Astrocyte of the spinal cord (primary cell): ENCODE measurements at regions not wholly inside any gene's neighbourhood (a gene's known extent, or its start where the extent isn't known, plus 50 kb on each side); places are given as distances from the start of the nearest gene placed in this dataset.

Source experiments
- DNase-seq: peaks from one replicate; pipeline ENCODE4 v3.0.0; 2011; ENCODE audit warnings: low read depth, low spot score
- H3K4me3 ChIP-seq: 2 replicates; pipeline ENCODE4 v1.5.1; 2011; ENCODE audit warnings: low read depth, mild to moderate bottlenecking, low read length, moderate library complexity
- in situ Hi-C: cut with HindIII; loops from 2 replicates; pipeline ENCODE4 v1.10.0; 2017; ENCODE audit warnings: low sequenced_read_pairs
- TF ChIP-seq, protein P1 (sequence below): IDR thresholded peaks from 2 replicates; pipeline ENCODE4 v1.5.1; 2012; ENCODE audit warnings: low read depth, mild to moderate bottlenecking, low read length, inconsistent platforms

GRCh38 chrX:7223271-7223670, 75.3 kb upstream of the PUDP start:
- in situ Hi-C loops, result no loop called here
- no peak for DNase-seq
- TF ChIP-seq, protein P1, sequence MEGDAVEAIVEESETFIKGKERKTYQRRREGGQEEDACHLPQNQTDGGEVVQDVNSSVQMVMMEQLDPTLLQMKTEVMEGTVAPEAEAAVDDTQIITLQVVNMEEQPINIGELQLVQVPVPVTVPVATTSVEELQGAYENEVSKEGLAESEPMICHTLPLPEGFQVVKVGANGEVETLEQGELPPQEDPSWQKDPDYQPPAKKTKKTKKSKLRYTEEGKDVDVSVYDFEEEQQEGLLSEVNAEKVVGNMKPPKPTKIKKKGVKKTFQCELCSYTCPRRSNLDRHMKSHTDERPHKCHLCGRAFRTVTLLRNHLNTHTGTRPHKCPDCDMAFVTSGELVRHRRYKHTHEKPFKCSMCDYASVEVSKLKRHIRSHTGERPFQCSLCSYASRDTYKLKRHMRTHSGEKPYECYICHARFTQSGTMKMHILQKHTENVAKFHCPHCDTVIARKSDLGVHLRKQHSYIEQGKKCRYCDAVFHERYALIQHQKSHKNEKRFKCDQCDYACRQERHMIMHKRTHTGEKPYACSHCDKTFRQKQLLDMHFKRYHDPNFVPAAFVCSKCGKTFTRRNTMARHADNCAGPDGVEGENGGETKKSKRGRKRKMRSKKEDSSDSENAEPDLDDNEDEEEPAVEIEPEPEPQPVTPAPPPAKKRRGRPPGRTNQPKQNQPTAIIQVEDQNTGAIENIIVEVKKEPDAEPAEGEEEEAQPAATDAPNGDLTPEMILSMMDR, result no peak
- H3K4me3 ChIP-seq, result no peak overlapping the region

- in situ Hi-C loops, result no loop called here
Measured at GRCh38 chrX:7220121-7220520, 72.2 kb upstream of the PUDP start.

GRCh38 chrX:7219153-7219705, 71.3 kb upstream of the PUDP start:
- in situ Hi-C loops, result no loop called here
- DNase-seq, result no peak
- TF ChIP-seq, protein P1, result no peak

More at GRCh38 chrX:7220121-7220520, 72.2 kb upstream of the PUDP start:
- no peak for DNase-seq
- no peak overlapping the region for H3K4me3 ChIP-seq
- TF ChIP-seq, protein P1, result no peak

GRCh38 chrX:7218321-7219152, 70.6 kb upstream of the PUDP start:
- TF ChIP-seq, protein P1, result no peak
- in situ Hi-C loops, result no loop called here
- no peak for DNase-seq
- H3K4me3 ChIP-seq, result no peak overlapping the region

More at GRCh38 chrX:7219153-7219705, 71.3 kb upstream of the PUDP start:
- H3K4me3 ChIP-seq, result no peak overlapping the region

- no peak overlapping the region for H3K4me3 ChIP-seq
- no peak for DNase-seq
- in situ Hi-C loops, result no loop called here
- TF ChIP-seq, protein P1, result no peak
Measured at GRCh38 chrX:7216981-7217587, 69.1 kb upstream of the PUDP start.

- in situ Hi-C loops, result no loop called here
- TF ChIP-seq, protein P1, result no peak
- DNase-seq, result no peak
- H3K4me3 ChIP-seq, result no peak overlapping the region
Measured at GRCh38 chrX:7215842-7216241, 67.9 kb upstream of the PUDP start.
